Stimulated activated memory B cell treated with anti-CD40 and anti-IgM and Interleukin-4, amounts not matched to agents 10 μg/mL and 1 μg/mL and 100 μg/mL, for 72 hours (primary cell): ENCODE measurements at regions not wholly inside any gene's neighbourhood (a gene's known extent, or its start where the extent isn't known, plus 50 kb on each side); places are given as distances from the start of the nearest gene placed in this dataset.
"Not testable (repeated sequence)": the region's sequence is repeated elsewhere in the genome, so short reads cannot be mapped to it uniquely, and the experiment has no call there.

Source experiments
- ATAC-seq: fragments of 150-1000 bp; cut with Tn5 transposase; 2 replicates; pipeline ENCODE4 v1.10.0; 2021
- H3K27ac Mint-ChIP-seq: one replicate; pipeline ENCODE4 v1.8.0; 2022; ENCODE audit warnings: mild to moderate bottlenecking, mixed read lengths
- H3K27me3 Mint-ChIP-seq: one replicate; pipeline ENCODE4 v1.8.0; 2022; ENCODE audit warnings: mixed read lengths
- H3K36me3 Mint-ChIP-seq: one replicate; pipeline ENCODE4 v1.8.0; 2022; ENCODE audit warnings: mixed read lengths
- H3K4me1 Mint-ChIP-seq: one replicate; pipeline ENCODE4 v1.8.0; 2022; ENCODE audit warnings: mixed read lengths
- H3K4me3 Mint-ChIP-seq: one replicate; pipeline ENCODE4 v1.8.0; 2022; ENCODE audit warnings: mild to moderate bottlenecking, moderate library complexity, mixed read lengths
- H3K9me3 Mint-ChIP-seq: one replicate; pipeline ENCODE4 v1.8.0; 2022; ENCODE audit warnings: mixed read lengths

GRCh38 chr12:34097213-34097612 lies 74.9 kb downstream of the ALG10 start:
- H3K36me3 Mint-ChIP-seq: no peaks in the 10 kb centered on the region
- H3K4me3 Mint-ChIP-seq: no peak overlapping the region
- no peak overlapping the region for H3K27ac Mint-ChIP-seq
- H3K4me1 Mint-ChIP-seq: no peaks in the 10 kb centered on the region
- ATAC-seq: no peak
- H3K9me3 Mint-ChIP-seq: no peaks in the 10 kb centered on the region
- no peaks in the 10 kb centered on the region for H3K27me3 Mint-ChIP-seq

GRCh38 chr12:34105392-34105933 lies 83.2 kb downstream of the ALG10 start:
- H3K4me1 Mint-ChIP-seq: no peaks in the 10 kb centered on the region
- peaks cover 46% of the 10 kb centered on the region for H3K27me3 Mint-ChIP-seq

GRCh38 chr12:34106172-34106571 lies 83.9 kb downstream of the ALG10 start:
- H3K4me1 Mint-ChIP-seq: no peaks in the 10 kb centered on the region
- H3K9me3 Mint-ChIP-seq: no peaks in the 10 kb centered on the region
- peaks cover 46% of the 10 kb centered on the region for H3K27me3 Mint-ChIP-seq
- no peak overlapping the region for H3K27ac Mint-ChIP-seq
- no peak for ATAC-seq
- no peak overlapping the region for H3K4me3 Mint-ChIP-seq
- no peaks in the 10 kb centered on the region for H3K36me3 Mint-ChIP-seq

More at GRCh38 chr12:34105392-34105933, 83.2 kb downstream of the ALG10 start:
- no peak for ATAC-seq
- H3K9me3 Mint-ChIP-seq: no peaks in the 10 kb centered on the region
- H3K36me3 Mint-ChIP-seq: no peaks in the 10 kb centered on the region
- no peak overlapping the region for H3K27ac Mint-ChIP-seq
- no peak overlapping the region for H3K4me3 Mint-ChIP-seq

GRCh38 chr12:34107016-34107415 lies 84.7 kb downstream of the ALG10 start:
- no peak for ATAC-seq
- peaks cover 46% of the 10 kb centered on the region for H3K27me3 Mint-ChIP-seq
- no peaks in the 10 kb centered on the region for H3K4me1 Mint-ChIP-seq
- no peak overlapping the region for H3K27ac Mint-ChIP-seq
- no peaks in the 10 kb centered on the region for H3K36me3 Mint-ChIP-seq
- H3K9me3 Mint-ChIP-seq: no peaks in the 10 kb centered on the region
- no peak overlapping the region for H3K4me3 Mint-ChIP-seq

GRCh38 chr12:34107781-34108404 lies 85.6 kb downstream of the ALG10 start:
- no peaks in the 10 kb centered on the region for H3K4me1 Mint-ChIP-seq
- peaks cover 46% of the 10 kb centered on the region for H3K27me3 Mint-ChIP-seq
- peak; percentile 3 for ATAC-seq
- no peaks in the 10 kb centered on the region for H3K9me3 Mint-ChIP-seq
- no peaks in the 10 kb centered on the region for H3K36me3 Mint-ChIP-seq
- H3K4me3 Mint-ChIP-seq: no peak overlapping the region
- no peak overlapping the region for H3K27ac Mint-ChIP-seq

- H3K4me3 Mint-ChIP-seq: no peak overlapping the region
- no peaks in the 10 kb centered on the region for H3K36me3 Mint-ChIP-seq
Measured at GRCh38 chr12:34108405-34108803, 86.1 kb downstream of the ALG10 start.

GRCh38 chr12:34108967-34109366 lies 86.7 kb downstream of the ALG10 start:
- H3K4me3 Mint-ChIP-seq: no peak overlapping the region
- no peaks in the 10 kb centered on the region for H3K9me3 Mint-ChIP-seq
- ATAC-seq: no peak
- no peaks in the 10 kb centered on the region for H3K4me1 Mint-ChIP-seq
- H3K27ac Mint-ChIP-seq: no peak overlapping the region
- H3K36me3 Mint-ChIP-seq: no peaks in the 10 kb centered on the region
- H3K27me3 Mint-ChIP-seq: peaks cover 46% of the 10 kb centered on the region

More at GRCh38 chr12:34108405-34108803, 86.1 kb downstream of the ALG10 start:
- Mint-ChIP-seq H3K9me3 (no peaks in the 10 kb centered on the region), H3K4me1 (no peaks in the 10 kb centered on the region), H3K27ac (no peak overlapping the region), H3K27me3 (peaks cover 46% of the 10 kb centered on the region)
- peak; percentile 52 for ATAC-seq

- Mint-ChIP-seq H3K9me3 (no peaks in the 10 kb centered on the region), H3K27ac (no peak overlapping the region), H3K4me1 (no peaks in the 10 kb centered on the region), H3K36me3 (no peaks in the 10 kb centered on the region), H3K27me3 (peaks cover 46% of the 10 kb centered on the region), H3K4me3 (no peak overlapping the region)
- no peak for ATAC-seq
Measured at GRCh38 chr12:34109390-34109789, 87.1 kb downstream of the ALG10 start.

- H3K27ac Mint-ChIP-seq, H3K4me3 Mint-ChIP-seq, ATAC-seq, H3K9me3 Mint-ChIP-seq, H3K36me3 Mint-ChIP-seq, H3K4me1 Mint-ChIP-seq: not testable (repeated sequence)
- peaks cover 41% of the 10 kb centered on the region for H3K27me3 Mint-ChIP-seq
Measured at GRCh38 chr12:34109909-34110531, 87.7 kb downstream of the ALG10 start.

GRCh38 chr12:34119366-34119765 lies 97.1 kb downstream of the ALG10 start:
- Mint-ChIP-seq H3K4me1 (no peaks in the 10 kb centered on the region), H3K9me3 (no peaks in the 10 kb centered on the region), H3K4me3 (no peak overlapping the region), H3K27me3 (no peaks in the 10 kb centered on the region), H3K27ac (no peak overlapping the region), H3K36me3 (no peaks in the 10 kb centered on the region)
- ATAC-seq: no peak

- Mint-ChIP-seq H3K36me3 (no peaks in the 10 kb centered on the region), H3K27me3 (peaks cover 3% of the 10 kb centered on the region)
- ATAC-seq: no peak
Measured at GRCh38 chr12:34121360-34121759, 99.1 kb downstream of the ALG10 start.

GRCh38 chr12:34123092-34123491 lies 100.8 kb downstream of the ALG10 start:
- Mint-ChIP-seq H3K27me3 (peaks cover 11% of the 10 kb centered on the region), H3K4me1 (peaks cover 21% of the 10 kb centered on the region)
- not testable (repeated sequence) for H3K9me3 Mint-ChIP-seq, ATAC-seq, H3K27ac Mint-ChIP-seq, H3K4me3 Mint-ChIP-seq, H3K36me3 Mint-ChIP-seq

More at GRCh38 chr12:34121360-34121759, 99.1 kb downstream of the ALG10 start:
- Mint-ChIP-seq H3K9me3 (no peaks in the 10 kb centered on the region), H3K4me3 (no peak overlapping the region), H3K27ac (no peak overlapping the region), H3K4me1 (peaks cover 15% of the 10 kb centered on the region)

- no peak overlapping the region for H3K4me3 Mint-ChIP-seq
- H3K27ac Mint-ChIP-seq: no peak overlapping the region
- no peaks in the 10 kb centered on the region for H3K36me3 Mint-ChIP-seq
- ATAC-seq: no peak
- peaks cover 22% of the 10 kb centered on the region for H3K4me1 Mint-ChIP-seq
- H3K9me3 Mint-ChIP-seq: peaks cover 3% of the 10 kb centered on the region
- H3K27me3 Mint-ChIP-seq: peaks cover 20% of the 10 kb centered on the region
Measured at GRCh38 chr12:34124608-34125007, 102.3 kb downstream of the ALG10 start.

GRCh38 chr12:34126239-34126641 lies 103.9 kb downstream of the ALG10 start:
- Mint-ChIP-seq H3K4me3 (peak overlapping the region; percentile 59), H3K27me3 (peaks cover 20% of the 10 kb centered on the region), H3K36me3 (no peaks in the 10 kb centered on the region), H3K4me1 (peaks cover 27% of the 10 kb centered on the region), H3K27ac (peak overlapping the region; percentile 40), H3K9me3 (peaks cover 3% of the 10 kb centered on the region)
- ATAC-seq: peak; percentile 39

- Mint-ChIP-seq H3K4me3 (peak overlapping the region; percentile 59), H3K9me3 (peaks cover 3% of the 10 kb centered on the region), H3K27ac (peak overlapping the region; percentile 40), H3K4me1 (peaks cover 27% of the 10 kb centered on the region), H3K36me3 (no peaks in the 10 kb centered on the region), H3K27me3 (peaks cover 20% of the 10 kb centered on the region)
- ATAC-seq: no peak
Measured at GRCh38 chr12:34126805-34127204, 104.5 kb downstream of the ALG10 start.

- not testable (repeated sequence) for H3K27ac Mint-ChIP-seq, H3K36me3 Mint-ChIP-seq, H3K9me3 Mint-ChIP-seq, H3K4me3 Mint-ChIP-seq, ATAC-seq
- Mint-ChIP-seq H3K27me3 (peaks cover 20% of the 10 kb centered on the region), H3K4me1 (peaks cover 27% of the 10 kb centered on the region)
Measured at GRCh38 chr12:34127379-34127778, 105.1 kb downstream of the ALG10 start.
